ENCODE measurements at regions not wholly inside any gene's neighbourhood (a gene's known extent, or its start where the extent isn't known, plus 50 kb on each side); places are given as distances from the start of the nearest gene placed in this dataset.

DNA sequence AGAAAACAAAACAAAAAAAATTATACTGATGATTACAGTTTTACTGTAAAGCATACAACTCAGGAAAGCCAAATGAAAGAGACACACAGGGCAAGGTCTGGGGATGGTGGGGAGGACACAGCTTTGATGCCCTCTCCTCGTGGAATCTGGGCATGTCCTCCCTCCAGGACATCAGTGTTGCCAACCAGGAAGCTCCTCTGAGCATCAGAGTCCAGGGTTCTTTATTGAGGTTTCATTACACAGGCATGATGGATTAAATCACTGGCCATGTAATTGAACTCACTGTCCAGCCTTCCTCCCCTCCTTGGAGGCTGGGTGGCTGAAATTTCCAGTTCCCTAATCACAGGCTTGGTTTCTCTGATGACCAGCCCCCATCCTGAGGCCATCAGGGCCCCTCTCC lies 89.6 kb upstream of the MIER3 start:
- no peaks in the 10 kb centered on the region for H3K9me2 ChIP-seq (ENCODE audit: insufficient read depth, low read length)
- H3K4me2 ChIP-seq (ENCODE audit: low read length) = no peak overlapping the region
- no peak overlapping the region for H3K4me3 ChIP-seq (ENCODE audit: low read length)
- no peak overlapping the region for H2AFZ ChIP-seq (ENCODE audit: low read depth, low read length)
- H3K27ac ChIP-seq (ENCODE audit: low read length) = no peak overlapping the region
- H3K79me2 ChIP-seq (replicated peaks; ENCODE audit: insufficient read depth, low read length) = no peaks in the 10 kb centered on the region
- H3K27me3 ChIP-seq (ENCODE audit: insufficient read depth, low read depth, low read length) = no peaks in the 10 kb centered on the region
- no peak for TF ChIP-seq EP300 (conservative IDR thresholded peaks at IDR 0.05; ENCODE audit: poor library complexity, severe bottlenecking)
- TF ChIP-seq EZH2 (IDR thresholded peaks at IDR 0.05; ENCODE audit: borderline replicate concordance, insufficient read depth, low read length, poor library complexity, severe bottlenecking) = no peak
- TF ChIP-seq POLR2AphosphoS5 (IDR thresholded peaks at IDR 0.05) = no peak
- TF ChIP-seq, protein P1, sequence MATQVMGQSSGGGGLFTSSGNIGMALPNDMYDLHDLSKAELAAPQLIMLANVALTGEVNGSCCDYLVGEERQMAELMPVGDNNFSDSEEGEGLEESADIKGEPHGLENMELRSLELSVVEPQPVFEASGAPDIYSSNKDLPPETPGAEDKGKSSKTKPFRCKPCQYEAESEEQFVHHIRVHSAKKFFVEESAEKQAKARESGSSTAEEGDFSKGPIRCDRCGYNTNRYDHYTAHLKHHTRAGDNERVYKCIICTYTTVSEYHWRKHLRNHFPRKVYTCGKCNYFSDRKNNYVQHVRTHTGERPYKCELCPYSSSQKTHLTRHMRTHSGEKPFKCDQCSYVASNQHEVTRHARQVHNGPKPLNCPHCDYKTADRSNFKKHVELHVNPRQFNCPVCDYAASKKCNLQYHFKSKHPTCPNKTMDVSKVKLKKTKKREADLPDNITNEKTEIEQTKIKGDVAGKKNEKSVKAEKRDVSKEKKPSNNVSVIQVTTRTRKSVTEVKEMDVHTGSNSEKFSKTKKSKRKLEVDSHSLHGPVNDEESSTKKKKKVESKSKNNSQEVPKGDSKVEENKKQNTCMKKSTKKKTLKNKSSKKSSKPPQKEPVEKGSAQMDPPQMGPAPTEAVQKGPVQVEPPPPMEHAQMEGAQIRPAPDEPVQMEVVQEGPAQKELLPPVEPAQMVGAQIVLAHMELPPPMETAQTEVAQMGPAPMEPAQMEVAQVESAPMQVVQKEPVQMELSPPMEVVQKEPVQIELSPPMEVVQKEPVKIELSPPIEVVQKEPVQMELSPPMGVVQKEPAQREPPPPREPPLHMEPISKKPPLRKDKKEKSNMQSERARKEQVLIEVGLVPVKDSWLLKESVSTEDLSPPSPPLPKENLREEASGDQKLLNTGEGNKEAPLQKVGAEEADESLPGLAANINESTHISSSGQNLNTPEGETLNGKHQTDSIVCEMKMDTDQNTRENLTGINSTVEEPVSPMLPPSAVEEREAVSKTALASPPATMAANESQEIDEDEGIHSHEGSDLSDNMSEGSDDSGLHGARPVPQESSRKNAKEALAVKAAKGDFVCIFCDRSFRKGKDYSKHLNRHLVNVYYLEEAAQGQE (IDR thresholded peaks at IDR 0.05; ENCODE audit: borderline replicate concordance) = no peak
- TF ChIP-seq, protein P2, sequence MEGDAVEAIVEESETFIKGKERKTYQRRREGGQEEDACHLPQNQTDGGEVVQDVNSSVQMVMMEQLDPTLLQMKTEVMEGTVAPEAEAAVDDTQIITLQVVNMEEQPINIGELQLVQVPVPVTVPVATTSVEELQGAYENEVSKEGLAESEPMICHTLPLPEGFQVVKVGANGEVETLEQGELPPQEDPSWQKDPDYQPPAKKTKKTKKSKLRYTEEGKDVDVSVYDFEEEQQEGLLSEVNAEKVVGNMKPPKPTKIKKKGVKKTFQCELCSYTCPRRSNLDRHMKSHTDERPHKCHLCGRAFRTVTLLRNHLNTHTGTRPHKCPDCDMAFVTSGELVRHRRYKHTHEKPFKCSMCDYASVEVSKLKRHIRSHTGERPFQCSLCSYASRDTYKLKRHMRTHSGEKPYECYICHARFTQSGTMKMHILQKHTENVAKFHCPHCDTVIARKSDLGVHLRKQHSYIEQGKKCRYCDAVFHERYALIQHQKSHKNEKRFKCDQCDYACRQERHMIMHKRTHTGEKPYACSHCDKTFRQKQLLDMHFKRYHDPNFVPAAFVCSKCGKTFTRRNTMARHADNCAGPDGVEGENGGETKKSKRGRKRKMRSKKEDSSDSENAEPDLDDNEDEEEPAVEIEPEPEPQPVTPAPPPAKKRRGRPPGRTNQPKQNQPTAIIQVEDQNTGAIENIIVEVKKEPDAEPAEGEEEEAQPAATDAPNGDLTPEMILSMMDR (IDR thresholded peaks at IDR 0.05; ENCODE audit: poor library complexity, severe bottlenecking) = no peak
- TF ChIP-seq RAD21 (conservative IDR thresholded peaks at IDR 0.05) = no peak
- TF ChIP-seq TAF1 (IDR thresholded peaks at IDR 0.05; ENCODE audit: low read depth) = no peak
- TF ChIP-seq MXI1 (conservative IDR thresholded peaks at IDR 0.05; ENCODE audit: poor library complexity, severe bottlenecking) = no peak
- no peak for TF ChIP-seq SMC3 (conservative IDR thresholded peaks at IDR 0.05; ENCODE audit: poor library complexity)
- H4K20me1 ChIP-seq (ENCODE audit: insufficient read depth) = no peaks in the 10 kb centered on the region
- no peaks in the 10 kb centered on the region for H3K36me3 ChIP-seq (ENCODE audit: insufficient read depth, low read length)
- no peaks in the 10 kb centered on the region for H3F3A ChIP-seq (ENCODE audit: insufficient read depth, low read length, poor library complexity, severe bottlenecking)
- no peak overlapping the region for H3K9ac ChIP-seq (ENCODE audit: low read length)
- H3K9me3 ChIP-seq (ENCODE audit: low read length) = no peaks in the 10 kb centered on the region

DNA sequence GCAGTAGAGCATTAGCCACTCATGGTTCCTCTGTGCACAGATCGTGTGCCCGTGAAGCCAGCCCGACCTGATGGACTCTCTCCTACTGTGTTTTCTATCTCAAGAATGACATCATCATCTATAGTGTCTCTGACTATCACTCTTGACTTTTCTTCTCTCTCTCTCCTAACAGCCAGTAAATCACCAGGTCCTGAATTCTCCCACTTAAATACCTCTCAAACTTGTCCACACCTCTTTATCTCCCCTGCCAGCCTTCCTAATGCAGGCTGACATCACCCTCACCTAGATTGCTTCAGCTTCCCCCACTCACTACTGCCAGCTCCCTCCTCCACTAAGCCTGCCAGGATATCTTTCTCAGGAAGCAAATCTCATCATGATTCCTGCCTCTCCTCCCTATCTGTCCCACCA lies 90.6 kb upstream of the MIER3 start:
- TF ChIP-seq TAF1 (IDR thresholded peaks at IDR 0.05; ENCODE audit: low read depth) (no peak), POLR2AphosphoS5 (IDR thresholded peaks at IDR 0.05) (no peak), EP300 (conservative IDR thresholded peaks at IDR 0.05; ENCODE audit: poor library complexity, severe bottlenecking) (no peak), EZH2 (IDR thresholded peaks at IDR 0.05; ENCODE audit: borderline replicate concordance, insufficient read depth, low read length, poor library complexity, severe bottlenecking) (no peak), SMC3 (conservative IDR thresholded peaks at IDR 0.05; ENCODE audit: poor library complexity) (no peak), RAD21 (conservative IDR thresholded peaks at IDR 0.05) (no peak), MXI1 (conservative IDR thresholded peaks at IDR 0.05; ENCODE audit: poor library complexity, severe bottlenecking) (no peak)
- TF ChIP-seq, protein P2 (IDR thresholded peaks at IDR 0.05; ENCODE audit: poor library complexity, severe bottlenecking) = no peak
- TF ChIP-seq, protein P1 (IDR thresholded peaks at IDR 0.05; ENCODE audit: borderline replicate concordance) = no peak
- Histone ChIP-seq H3K27ac (ENCODE audit: low read length) (no peak overlapping the region), H3F3A (ENCODE audit: insufficient read depth, low read length, poor library complexity, severe bottlenecking) (no peaks in the 10 kb centered on the region), H3K4me2 (ENCODE audit: low read length) (no peak overlapping the region), H3K9me3 (ENCODE audit: low read length) (no peaks in the 10 kb centered on the region), H3K36me3 (ENCODE audit: insufficient read depth, low read length) (no peaks in the 10 kb centered on the region), H2AFZ (ENCODE audit: low read depth, low read length) (no peak overlapping the region), H4K20me1 (ENCODE audit: insufficient read depth) (no peaks in the 10 kb centered on the region), H3K27me3 (ENCODE audit: insufficient read depth, low read depth, low read length) (no peaks in the 10 kb centered on the region), H3K9me2 (ENCODE audit: insufficient read depth, low read length) (no peaks in the 10 kb centered on the region), H3K79me2 (replicated peaks; ENCODE audit: insufficient read depth, low read length) (no peaks in the 10 kb centered on the region), H3K9ac (ENCODE audit: low read length) (no peak overlapping the region), H3K4me3 (ENCODE audit: low read length) (no peak overlapping the region)
